ENCODE measurements at regions not wholly inside any gene's neighbourhood (a gene's known extent, or its start where the extent isn't known, plus 50 kb on each side); places are given as distances from the start of the nearest gene placed in this dataset.

DNA sequence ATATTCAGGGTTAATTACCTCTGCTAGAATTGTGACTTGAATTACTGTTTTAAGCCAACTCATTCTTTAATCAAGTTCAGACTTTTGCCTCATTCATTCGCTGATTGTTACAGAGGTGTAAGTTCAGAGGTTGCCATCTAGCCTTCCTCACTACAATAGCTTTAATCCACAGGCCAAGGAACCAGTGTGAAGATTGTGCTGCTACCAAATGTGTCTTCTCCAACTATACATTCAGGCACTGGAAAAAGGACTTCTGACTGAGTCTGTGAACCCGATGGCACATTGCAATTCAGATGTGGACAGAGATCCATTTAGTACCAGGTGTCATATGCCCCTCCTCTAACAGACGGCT lies 111.2 kb upstream of the ADGRF1 start:
- TF ChIP-seq CTCF (IDR thresholded peaks at IDR 0.05; ENCODE audit: extremely low read depth in 1 of 2, insufficient read depth in 1 of 2, low read depth in 1 of 2, low read length in 2 of 2) (no peak), MYC (IDR thresholded peaks at IDR 0.05; ENCODE audit: low read depth, low read length) (no peak), POLR2A (IDR thresholded peaks at IDR 0.05; ENCODE audit: low read depth, low read length) (no peak)
